HG02571 (cell line): ENCODE measurements at regions not wholly inside any gene's neighbourhood (a gene's known extent, or its start where the extent isn't known, plus 50 kb on each side); places are given as distances from the start of the nearest gene placed in this dataset.

ENCODE experiments used
- ATAC-seq: cut with Tn5 transposase; IDR thresholded peaks from one replicate; pipeline ENCODE4 v1.9.1; 2021; ENCODE audit warnings: mild to moderate bottlenecking, moderate library complexity; ENCODE audit not compliant: unreplicated experiment

DNA sequence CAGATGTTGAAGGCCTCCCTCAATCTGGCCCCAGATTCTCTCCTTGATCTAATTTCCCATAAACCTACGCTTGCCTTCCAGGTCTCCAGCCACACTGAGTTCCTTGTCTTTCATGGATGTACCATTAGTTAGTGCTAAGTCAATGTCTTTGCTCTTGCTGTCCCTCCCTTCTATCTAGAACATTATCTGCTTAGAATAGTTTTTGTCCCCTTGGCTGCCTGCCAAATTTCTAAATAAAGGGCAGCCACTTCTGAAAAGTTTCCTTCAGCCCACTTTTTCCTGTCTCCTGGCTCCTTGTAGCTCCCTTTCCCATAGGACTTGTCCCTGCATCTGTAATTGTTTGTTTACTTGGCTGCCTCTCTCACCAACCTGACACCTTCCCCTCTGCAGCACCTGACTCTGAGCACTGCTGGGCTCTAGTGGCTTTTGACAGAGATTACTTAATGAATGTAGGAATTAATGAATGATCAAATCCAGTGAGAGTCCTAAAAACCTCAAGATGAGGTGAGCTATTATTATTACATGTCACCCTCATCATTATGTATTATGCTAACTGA, 58.3 kb downstream of the CXCL12 start:
- ATAC-seq: no peak

DNA sequence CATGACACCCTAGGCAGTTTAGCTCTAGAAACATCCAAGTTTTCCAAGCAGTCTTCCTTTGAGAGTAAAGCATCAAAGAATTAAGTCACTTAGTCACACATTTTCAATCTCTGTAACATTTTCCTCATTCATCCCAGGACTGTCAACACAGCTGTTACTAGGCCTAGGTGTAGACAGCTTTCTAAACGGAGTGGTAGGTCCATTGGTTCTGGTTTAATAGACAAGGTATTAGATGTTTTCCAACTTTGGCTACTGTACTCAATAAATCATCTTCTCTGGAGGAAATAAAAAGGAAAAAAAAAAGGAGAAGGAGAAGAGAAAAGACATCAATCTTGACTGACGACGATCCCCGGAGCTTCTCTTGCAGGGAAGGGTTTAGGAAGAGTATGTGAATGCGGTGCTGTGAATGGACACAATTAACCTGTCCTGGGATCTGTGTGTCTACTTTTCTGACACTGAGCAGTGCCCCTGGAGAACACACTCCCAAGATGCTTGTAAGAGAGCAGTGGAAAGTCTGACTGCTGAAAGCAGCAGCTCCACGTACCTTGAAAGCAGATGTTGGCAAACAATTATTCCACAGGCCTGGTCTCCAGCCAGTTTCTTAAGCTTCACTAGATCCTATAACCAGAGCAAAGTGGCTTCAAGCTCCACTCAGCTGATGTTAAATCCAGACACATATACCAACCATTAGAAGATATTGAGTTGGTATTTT, 59.1 kb downstream of the CXCL12 start:
- no peak for ATAC-seq

DNA sequence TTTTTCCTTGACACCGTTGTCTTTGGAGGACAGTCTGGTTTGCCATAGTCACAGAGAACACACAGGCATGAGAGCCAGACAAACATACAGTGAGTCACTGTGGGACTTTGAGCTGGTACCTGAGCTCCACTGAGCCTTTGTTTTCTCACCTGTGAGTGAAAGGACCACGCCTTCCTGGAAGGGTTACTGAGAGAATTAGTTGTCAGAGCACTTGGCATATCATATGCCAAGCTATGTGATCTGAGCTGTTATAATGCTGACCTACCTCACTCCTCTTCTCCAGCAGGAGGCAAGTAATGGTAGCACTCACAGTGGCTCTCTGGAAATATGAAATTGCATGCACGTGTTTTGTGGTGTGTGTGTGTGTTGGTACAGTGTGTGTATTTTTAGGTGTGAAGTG, 59.7 kb downstream of the CXCL12 start:
- no peak for ATAC-seq

DNA sequence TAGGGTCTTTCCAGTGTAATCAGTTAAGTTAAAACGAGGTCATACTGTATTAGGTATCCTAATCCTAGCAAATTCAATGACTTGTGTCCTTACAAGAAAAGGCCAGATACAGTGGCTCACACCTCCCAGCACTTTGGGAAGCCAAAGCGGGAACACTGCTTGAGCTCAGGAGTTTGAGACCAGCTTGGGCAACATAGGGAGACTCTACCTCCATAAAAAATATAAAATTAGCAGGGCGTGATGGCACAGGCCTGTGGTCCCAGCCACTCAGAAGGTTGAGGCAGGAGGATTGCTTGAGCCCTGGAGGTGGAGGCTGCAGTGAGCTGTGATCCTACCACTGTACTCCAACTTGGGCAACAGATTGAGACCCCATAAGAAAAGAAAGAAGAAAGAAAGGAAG, 61.1 kb downstream of the CXCL12 start:
- ATAC-seq: no peak

DNA sequence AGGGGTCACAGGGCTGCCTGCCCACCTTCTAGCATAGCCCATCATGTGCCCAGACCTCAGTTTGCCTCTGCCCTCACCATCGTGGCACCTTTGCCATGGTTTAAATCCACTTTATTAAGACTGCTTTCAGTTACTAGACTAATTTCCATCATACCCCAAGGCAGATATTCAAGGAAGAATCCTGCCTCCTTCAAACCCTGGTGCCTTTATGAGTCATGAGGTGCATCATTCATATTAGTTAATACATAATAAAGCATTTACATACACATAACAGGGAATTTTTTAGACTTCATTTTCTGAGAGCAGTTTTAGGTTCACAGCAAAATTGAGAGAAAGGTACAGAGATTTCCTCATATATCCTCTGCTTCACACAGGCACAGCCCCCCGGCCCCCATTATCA, 62.8 kb downstream of the CXCL12 start:
- ATAC-seq: no peak

DNA sequence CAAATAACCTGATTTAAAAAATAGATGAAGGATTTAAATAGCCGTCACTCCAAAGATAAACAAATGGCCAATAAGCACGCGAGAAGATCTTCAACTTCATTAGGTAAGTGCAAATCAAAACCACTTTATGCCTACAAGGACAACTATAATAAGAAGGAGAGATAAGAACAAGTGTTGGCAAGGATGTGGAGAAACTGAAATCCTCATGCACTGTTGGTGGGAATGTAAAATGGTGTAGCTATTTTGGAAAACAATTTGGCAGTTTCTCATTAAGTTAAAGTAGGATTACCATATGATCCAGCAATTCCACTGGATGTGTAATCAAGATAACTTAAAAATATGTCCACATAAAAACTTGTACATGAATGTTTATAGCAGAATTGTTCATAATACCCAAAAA, 64.1 kb downstream of the CXCL12 start:
- no peak for ATAC-seq

DNA sequence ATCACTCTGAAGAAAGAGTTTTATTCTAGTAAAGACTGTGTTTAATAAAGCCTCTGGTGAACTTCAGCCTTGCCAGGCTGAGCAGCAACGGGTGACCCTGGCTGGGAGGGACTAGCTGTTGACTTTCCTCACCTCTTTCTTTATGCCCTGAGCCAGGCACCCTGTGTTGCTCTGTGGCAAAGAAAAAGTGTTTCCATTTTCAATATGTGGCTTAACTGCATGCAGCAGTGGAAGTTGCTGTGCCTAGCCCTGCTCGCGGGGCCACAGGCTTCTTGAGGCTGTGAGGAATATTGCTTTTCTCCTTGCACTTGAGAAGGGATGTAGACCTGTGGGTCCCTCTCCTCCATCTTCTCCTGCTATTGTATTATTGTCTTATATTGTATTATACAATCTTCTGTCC, 67.0 kb downstream of the CXCL12 start:
- no peak for ATAC-seq

DNA sequence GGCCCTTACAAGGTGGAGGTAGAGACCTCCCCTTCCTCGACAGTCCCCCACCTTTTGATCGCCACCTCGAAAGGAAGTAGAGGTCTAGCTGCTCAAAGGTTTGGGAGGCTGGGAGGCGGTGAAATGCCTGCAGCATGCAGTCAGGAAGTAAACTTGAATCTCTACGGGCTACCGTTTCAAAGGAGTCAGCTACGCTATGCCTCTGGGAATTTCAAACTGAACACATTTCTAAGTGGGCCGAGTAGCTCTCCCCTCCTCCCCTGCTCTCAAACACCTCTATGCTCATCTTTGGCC, 68.0 kb downstream of the CXCL12 start:
- no peak for ATAC-seq

DNA sequence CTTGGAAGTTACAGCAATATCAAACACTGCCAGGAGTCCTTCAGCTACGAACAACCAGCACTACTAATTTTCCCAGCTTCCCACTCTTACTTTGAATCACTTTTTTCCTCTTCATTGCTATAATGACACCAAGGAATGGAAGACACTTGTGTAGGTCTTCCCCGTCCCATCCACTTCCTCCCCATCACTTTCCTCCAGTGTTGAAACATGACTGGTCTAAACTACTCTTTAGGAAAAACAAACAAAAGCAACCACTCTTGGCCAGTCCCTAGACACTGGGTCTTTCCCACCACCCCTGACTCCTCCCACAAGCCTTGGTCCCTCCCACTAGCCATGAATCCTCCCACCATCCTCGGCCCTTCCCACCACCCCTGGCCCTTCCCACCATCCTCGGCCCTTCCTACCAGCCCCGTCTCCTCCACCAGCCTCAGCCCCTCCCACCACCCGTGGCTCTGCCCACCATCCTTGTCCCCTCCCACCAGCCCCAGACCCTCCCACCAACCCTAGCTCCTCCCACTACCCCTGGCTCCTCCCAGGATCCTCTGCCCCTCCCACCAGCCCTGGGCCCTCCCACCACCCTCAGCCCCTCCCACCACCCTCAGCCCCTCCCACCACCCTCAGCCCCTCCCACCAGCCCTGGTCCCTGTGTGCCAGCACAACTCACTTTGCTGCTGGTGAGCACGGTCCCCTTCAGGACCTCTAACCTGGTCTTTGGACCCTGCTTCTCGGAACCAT, 68.5 kb downstream of the CXCL12 start:
- ATAC-seq: peak; percentile 40

DNA sequence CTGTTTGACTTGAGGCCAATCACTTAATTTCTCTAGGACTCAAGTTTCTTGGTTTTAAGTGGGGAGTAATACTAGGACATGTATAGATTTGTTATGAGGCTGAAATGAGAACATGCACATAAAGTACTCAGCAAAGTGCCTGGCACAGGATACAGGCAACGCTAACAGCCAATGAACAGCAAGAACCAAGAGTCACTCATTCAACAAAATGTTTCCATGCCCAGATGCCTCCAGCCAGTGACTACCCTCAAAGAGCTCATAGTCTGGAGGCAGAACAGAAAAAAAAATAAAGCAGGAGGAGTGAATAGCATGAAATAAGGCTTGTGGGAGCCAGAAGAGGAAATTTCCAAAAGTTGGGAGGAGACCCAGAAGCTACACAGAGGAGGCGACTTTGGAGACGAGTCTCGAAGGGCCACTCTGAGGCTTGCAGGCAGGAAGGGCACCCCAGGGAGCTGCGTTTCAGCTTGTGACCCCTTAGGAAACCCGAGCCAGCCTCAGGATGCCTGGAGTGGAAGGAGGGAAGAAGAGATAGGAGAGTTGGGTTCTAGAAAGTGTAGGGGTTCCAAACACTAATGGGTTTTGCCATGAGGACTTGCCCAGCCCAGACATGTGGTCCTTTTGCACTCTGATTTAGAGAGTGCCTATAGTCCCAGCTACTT, 70.0 kb downstream of the CXCL12 start:
- ATAC-seq: no peak

DNA sequence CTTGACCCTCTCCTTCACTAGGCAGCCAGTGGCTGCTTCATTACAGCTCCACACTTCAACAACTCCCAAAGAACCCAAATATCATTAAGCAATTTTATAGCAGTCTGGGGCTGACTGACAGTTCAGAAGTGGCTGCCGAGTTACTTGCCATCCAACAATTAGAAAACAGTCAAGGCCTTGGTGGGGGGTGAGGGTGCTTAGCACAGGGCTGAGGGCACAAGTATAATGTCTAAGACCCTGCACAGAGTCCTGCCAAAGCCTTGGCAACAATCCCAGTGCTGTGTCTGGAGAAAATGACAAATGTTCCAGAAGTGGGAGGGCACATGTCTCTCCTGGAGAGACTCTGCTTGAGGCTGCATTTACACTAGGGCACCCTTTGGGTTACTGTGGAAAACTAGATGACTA, 71.1 kb downstream of the CXCL12 start:
- ATAC-seq: no peak

DNA sequence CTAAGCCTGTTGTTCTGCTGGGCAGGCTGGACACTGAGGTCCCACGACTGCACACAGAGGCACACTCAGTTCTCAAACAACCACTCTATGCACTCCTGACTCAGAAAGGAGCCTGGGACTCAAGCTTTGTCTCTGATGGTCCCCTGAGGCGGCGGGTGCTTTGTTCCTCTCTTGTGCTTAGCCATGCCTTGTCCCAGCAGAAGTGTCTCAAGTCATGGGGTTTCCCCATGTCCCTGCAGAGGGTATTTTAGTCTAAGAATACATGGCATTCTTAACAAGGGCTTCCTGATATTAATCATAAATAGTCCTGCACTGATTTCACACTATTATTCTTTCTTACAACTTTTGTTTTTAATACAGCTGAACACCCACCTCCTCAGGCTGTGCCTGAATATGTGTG, 72.5 kb downstream of the CXCL12 start:
- no peak for ATAC-seq

DNA sequence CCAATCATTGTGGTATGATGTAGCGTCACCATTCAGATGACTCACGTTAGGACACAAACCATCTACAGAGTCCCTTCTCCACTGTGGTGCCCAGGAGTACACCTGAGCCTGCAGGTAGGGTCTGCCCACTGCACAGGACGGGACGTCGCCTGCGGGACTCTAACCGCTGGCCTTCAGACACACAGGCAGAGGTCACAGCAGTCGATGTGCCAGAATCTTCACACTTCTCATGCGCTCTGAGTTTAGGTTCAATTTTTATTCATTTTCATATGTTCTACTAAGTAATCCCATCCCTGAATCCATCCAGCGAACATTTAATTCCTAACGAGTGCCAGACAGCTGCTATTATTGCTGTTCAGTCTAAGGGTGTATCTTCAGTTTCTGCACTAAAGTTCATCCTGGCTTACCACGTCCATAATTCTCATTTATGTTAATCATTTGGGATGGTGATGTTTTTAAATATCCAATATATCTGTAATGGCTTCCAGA, 73.3 kb downstream of the CXCL12 start:
- no peak for ATAC-seq

DNA sequence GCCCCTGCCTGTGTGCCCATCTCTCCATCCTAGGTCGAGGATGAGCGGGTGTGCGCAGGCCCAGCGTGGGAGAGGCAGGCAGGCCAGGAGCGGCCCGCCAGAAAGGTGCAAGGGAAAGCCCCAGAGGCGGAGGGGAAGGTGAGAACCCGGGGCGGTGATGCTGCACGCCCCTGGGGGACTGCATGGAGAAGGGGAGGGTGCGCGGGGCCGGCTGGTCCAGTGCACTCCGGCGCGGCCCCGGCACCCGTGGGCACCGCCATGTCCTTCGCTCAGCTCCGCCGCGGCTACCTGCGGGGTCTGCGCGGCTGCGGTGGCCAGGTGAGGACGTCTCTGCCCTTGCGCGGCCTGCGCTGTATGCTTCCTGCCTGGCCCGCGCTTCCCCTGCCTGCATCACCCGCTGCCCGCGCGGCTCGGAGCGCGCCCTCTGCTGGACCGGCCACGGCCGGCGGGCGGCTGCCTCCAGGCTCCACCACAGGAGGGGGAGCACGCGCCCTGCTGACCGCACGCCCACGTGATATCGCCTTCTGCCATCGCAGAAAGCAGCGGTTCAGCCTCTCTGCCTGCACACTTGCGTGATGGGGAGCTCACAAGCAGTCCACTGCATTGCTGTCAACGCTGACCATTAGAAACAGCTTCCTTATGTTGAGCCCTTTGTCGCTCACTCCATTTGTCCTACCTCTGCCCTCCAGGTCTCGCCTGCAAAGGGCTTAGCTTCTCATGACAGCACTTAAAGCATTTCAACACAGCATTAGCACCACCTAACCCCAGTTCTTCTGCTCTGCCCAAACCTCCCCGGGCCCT, 73.9 kb downstream of the CXCL12 start:
- peak; percentile 55 for ATAC-seq

DNA sequence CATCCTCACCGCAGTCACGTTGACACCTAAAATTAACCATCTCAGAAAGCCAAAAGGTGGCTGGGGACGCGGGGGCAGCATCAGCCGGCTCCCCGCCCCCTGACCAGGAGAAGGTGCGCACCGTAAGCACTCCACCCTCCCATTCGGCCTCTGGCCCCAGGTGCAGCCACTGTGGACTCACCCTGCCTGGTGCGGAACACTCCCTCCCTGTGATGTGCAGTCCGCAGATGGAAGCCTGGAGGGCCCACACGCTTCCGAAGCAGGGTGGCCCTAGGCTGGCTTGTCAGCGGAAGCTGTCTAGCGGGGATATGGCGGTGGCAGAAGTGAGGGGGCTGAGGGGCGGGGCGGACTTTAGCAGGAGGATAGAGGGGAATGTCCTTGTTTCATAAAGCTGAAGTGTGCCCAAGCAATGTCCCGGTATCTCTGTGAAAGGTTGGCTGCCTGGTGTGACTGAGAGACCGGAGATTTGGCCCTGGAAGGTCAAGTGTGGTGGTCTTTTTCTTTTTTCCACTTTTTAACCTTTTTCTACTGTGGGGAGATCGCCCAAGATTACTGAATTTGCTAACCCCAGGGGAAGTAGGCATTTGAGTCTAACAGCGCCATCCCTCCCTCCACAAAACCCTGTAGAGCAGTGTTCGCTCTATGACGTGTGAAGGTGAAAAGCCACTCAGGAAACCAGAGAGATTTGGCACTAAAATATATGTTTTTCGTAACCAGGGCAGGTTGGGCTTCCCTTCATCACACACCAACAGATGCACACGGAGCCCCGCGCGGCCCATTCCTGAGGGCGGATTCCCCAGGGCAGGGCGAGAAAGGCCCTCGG, 74.7 kb downstream of the CXCL12 start:
- ATAC-seq: no peak

DNA sequence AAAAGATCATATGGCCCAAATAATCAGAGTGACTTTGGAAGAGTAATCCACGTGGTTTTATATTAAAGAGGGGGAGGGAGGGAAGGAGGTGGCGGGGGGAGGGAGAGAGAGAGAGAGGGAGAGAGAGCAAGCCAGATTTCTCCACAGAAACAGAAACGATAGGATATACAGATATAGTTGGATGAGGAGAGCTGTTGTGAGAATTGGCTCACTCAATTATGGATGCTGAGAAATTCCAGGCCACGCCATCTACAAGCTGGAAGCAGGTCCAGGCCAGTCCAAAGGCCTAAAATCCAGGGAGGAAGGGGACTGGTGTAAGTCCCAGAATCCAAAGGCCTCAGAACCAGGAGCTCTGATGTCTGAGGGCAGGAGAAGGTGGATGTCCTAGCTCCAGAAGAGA, 75.5 kb downstream of the CXCL12 start:
- no peak for ATAC-seq

DNA sequence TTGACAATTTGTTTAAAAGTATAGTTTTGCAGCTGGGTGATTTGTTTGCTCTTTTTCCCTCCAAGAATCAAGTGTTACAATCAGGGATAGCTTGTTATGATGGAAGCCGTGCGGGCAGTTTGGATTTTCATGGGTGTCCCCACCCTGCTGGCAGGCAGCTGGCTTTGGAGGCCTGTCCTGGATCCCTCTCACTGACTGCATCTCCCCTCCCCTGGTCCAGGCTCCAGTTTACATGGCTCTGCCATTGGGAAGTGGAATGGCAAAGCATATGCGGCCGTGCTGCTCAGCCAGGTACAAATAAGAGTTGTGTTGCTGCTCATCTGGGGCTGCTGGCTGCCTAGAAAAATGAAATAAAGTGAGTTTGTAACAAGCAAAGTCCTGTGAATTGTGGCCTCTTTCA, 76.0 kb downstream of the CXCL12 start:
- no peak for ATAC-seq

DNA sequence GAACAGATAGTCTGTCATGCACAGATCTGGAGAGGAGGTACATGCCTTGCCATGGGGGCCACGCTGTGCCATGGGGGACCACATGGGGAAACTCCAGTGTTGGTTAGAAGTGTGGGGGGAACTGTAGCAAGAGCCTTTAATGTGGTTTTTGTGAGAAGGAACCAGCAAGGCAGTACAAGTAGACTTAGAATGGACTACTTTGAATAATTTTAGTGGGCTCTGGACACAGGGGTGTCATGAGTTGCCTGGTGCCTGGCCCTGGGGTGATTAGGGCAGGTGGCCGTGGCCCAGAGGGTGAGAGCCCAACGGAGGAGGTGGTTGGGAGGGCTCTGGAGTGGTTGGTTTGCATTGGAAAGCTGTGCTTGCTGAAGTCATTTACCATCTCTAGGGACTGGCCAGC, 77.2 kb downstream of the CXCL12 start:
- no peak for ATAC-seq

DNA sequence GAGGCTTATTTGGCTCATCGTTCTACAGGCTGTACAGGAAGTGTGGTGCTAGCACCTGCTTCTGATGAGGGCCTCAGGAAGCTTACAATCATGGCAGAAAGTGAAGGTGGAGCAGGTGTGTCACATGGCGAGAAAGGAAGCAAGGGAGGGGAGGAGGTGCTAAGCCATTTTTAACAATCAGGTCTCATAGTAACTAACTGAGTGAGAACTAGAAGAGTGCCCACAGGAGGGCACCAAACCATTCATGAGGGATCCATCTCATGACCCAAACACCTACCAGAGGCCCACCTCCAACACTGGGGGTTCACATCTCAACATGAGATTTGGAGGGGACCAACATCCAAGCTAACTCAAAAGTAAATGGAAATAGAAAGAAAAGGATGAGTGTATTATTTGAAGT, 78.1 kb downstream of the CXCL12 start:
- ATAC-seq: no peak

DNA sequence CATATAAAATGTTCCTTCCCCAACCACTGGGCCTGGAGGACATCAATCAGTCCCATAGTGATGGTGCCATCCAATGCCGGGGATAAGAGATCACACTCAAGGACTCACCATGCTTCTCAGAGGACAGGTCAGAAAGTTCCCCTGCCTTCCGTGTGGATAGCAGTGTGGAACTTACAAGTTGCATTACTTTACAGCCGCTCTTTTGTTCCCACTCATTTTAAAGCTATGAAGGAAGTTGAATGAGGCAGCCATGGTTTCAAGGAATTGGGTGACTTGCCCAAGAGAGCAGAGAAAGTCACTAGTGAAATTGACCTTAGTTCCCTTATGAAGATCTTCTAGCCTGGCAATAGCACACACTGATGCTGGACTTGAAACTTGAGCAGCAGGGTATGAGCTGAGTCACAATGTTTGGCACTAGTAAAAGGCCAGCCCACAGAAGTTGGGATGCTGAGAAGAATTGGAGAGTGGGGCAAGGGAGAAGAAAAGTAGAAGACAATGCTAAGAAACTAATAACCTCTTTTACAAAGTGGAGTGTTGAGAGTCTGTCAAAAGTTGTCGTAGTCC, 78.7 kb downstream of the CXCL12 start:
- ATAC-seq: no peak
